K562 (cell line): ENCODE measurements at regions not wholly inside any gene's neighbourhood (a gene's known extent, or its start where the extent isn't known, plus 50 kb on each side); places are given as distances from the start of the nearest gene placed in this dataset.

Source experiments
- ATAC-seq: fragments of 200-7000 bp; cut with Tn5 transposase; 3 replicates; pipeline ENCODE4 v1.9.1; 2020; ENCODE audit warnings: moderate library complexity
- BruUV-seq: library from RNA; stranded (reverse); fragments of 400-500 nt; replicated peaks from 2 replicates; lab custom pipeline; 2021; lab: Mats Ljungman, UMichigan
- CTCF ChIA-PET: fragments of 300-600 bp; formaldehyde crosslinking; extraction: SDS; loops from one replicate; lab custom pipeline; 2021; ENCODE audit warnings: low intra/inter-chr PET ratio; lab: Yijun Ruan, JAX
- POLR2A ChIA-PET: fragments of 300-600, 350-650 bp; sonication (Branson Sonifier 250); formaldehyde crosslinking; extraction: SDS; loops from one replicate; lab custom pipeline; 2021; ENCODE audit warnings: antibody characterized with exemption, inconsistent platforms; lab: Yijun Ruan, JAX
- DNase-seq, 4 experiments: peaks; one replicate each; pipeline versions ENCODE4 v3.0.0 to v3.0.0-alpha.2; 2011 to 2018; ENCODE audit warnings: low spot score in 3 of 4, mixed read lengths in 3 of 4; ENCODE audit errors: extremely low read depth in 1 of 4
- FAIRE-seq: peaks from 2 replicates; lab custom pipeline; 2011; peaks lifted over from hg19 to GRCh38; lab: Jason Lieb, UNC
- H2AFZ ChIP-seq: 2 replicates; pipeline ENCODE4 v1.6.0; 2011; ENCODE audit warnings: low read depth, low read length, control low read depth, inconsistent platforms
- H3K27ac ChIP-seq: fragments of 200-600 bp; 3 replicates; pipeline ENCODE4 v1.8.0; 2011; ENCODE audit warnings: low read depth, mild to moderate bottlenecking, control low read depth, inconsistent platforms, low read length, moderate library complexity, mixed read lengths; ENCODE audit errors: extremely low read depth
- H3K27me3 ChIP-seq, 2 experiments: fragments of 300-600 bp in 1 of 2; 2 replicates in 1 of 2; 3 replicates in 1 of 2; pipeline versions ENCODE4 v1.6.0 to v1.8.0; 2011; ENCODE audit warnings: inconsistent platforms in 2 of 2, low read length in 2 of 2, mild to moderate bottlenecking in 1 of 2, mixed read lengths in 1 of 2, moderate library complexity in 1 of 2; ENCODE audit not compliant: control insufficient read depth in 2 of 2, insufficient read depth in 2 of 2
- H3K36me3 ChIP-seq: fragments of 300-600 bp; 3 replicates; pipeline ENCODE4 v1.8.0; 2011; ENCODE audit warnings: mild to moderate bottlenecking, low read length, inconsistent platforms; ENCODE audit not compliant: control insufficient read depth, insufficient read depth
- H3K4me1 ChIP-seq, 2 experiments: fragments of 200-600 bp in 1 of 2; replicated peaks in 1 of 2; 2 replicates in 1 of 2; 3 replicates in 1 of 2; pipeline versions ENCODE4 v1.5.1 to v1.8.0; 2011; ENCODE audit warnings: inconsistent platforms in 2 of 2, low read length in 2 of 2, mild to moderate bottlenecking in 1 of 2, mixed read lengths in 1 of 2, moderate library complexity in 1 of 2; ENCODE audit not compliant: control insufficient read depth in 2 of 2, insufficient read depth in 2 of 2
- H3K4me2 ChIP-seq: 2 replicates; pipeline ENCODE4 v1.6.1; 2011; ENCODE audit warnings: low read length, control low read depth, inconsistent platforms, mixed read lengths; ENCODE audit not compliant: insufficient read depth
- H3K4me3 ChIP-seq: fragments of 200-600 bp; sonication (generic), shearing (Covaris generic); 2 replicates; pipeline ENCODE4 v1.5.1; 2016; ENCODE audit warnings: control low read depth, inconsistent platforms
- H3K79me2 ChIP-seq: fragments of 200-600 bp; 3 replicates; pipeline ENCODE4 v1.8.0; 2011; ENCODE audit warnings: low read length, inconsistent platforms; ENCODE audit not compliant: control insufficient read depth, insufficient read depth
- H3K9ac ChIP-seq, 2 experiments: 2 replicates each; pipeline versions ENCODE4 v1.6.0 to v1.6.1; 2011; ENCODE audit warnings: low read depth in 2 of 2, low read length in 2 of 2, control low read depth in 1 of 2, inconsistent platforms in 1 of 2, mild to moderate bottlenecking in 1 of 2, mixed read lengths in 1 of 2; ENCODE audit not compliant: insufficient read depth in 1 of 2
- H3K9me1 ChIP-seq: one replicate; pipeline ENCODE4 v1.6.0; 2011; ENCODE audit warnings: inconsistent platforms, mild to moderate bottlenecking, low read length, moderate library complexity; ENCODE audit not compliant: control insufficient read depth, insufficient read depth
- H3K9me3 ChIP-seq: replicated peaks from 2 replicates; pipeline ENCODE4 v1.5.1; 2011; ENCODE audit warnings: low read depth, low read length, inconsistent platforms; ENCODE audit not compliant: control insufficient read depth, insufficient read depth
- H4K20me1 ChIP-seq: replicated peaks from 2 replicates; pipeline ENCODE4 v1.6.1; 2011; ENCODE audit warnings: low read length, inconsistent platforms, mixed read lengths; ENCODE audit not compliant: control insufficient read depth, insufficient read depth
- CBX1 ChIP-seq: sonication (generic); IDR thresholded peaks from 2 replicates; pipeline ENCODE4 v1.6.1; 2016; ENCODE audit warnings: antibody characterized with exemption, low read depth, mild to moderate bottlenecking
- CXXC5 ChIP-seq: fragments of 250-450 bp; sonication (Bioruptor Pico); IDR thresholded peaks from 2 replicates; pipeline ENCODE4 v1.8.0; 2022; ENCODE audit warnings: inconsistent platforms, mild to moderate bottlenecking, moderate library complexity
- FOSL1 ChIP-seq: fragments of 200-800 bp; sonication (Bioruptor generic); conservative IDR thresholded peaks from 2 replicates; pipeline ENCODE4 v1.6.1; 2016; ENCODE audit warnings: missing genetic modification characterization, missing compliant biosample characterization
- KAT7 ChIP-seq: sonication (generic); formaldehyde crosslinking; IDR thresholded peaks from 2 replicates; pipeline ENCODE4 v1.8.0; 2022; ENCODE audit warnings: missing genetic modification reagents, mild to moderate bottlenecking, borderline replicate concordance
- KDM2B ChIP-seq: fragments of 250-450 bp; sonication (Bioruptor Pico); IDR thresholded peaks from 2 replicates; pipeline ENCODE4 v1.8.0; 2021; ENCODE audit warnings: mild to moderate bottlenecking, moderate library complexity
- MTA3 ChIP-seq: fragments of 450-650 bp; formaldehyde crosslinking; IDR thresholded peaks from 2 replicates; pipeline ENCODE4 v1.6.1; 2017; ENCODE audit warnings: mild to moderate bottlenecking, borderline replicate concordance
- NFYB ChIP-seq: IDR thresholded peaks from 2 replicates; pipeline ENCODE4 v1.6.1; 2011; ENCODE audit warnings: mild to moderate bottlenecking, moderate library complexity; ENCODE audit not compliant: insufficient read length; ENCODE audit errors: extremely low read depth
- SMAD4 ChIP-seq: fragments of 250-450 bp; sonication (Bioruptor Pico); conservative IDR thresholded peaks from 2 replicates; pipeline ENCODE4 v1.8.0; 2021; ENCODE audit warnings: inconsistent platforms, mild to moderate bottlenecking, moderate library complexity
- SMC3 ChIP-seq: conservative IDR thresholded peaks from 2 replicates; pipeline ENCODE4 v1.6.1; 2011; ENCODE audit warnings: low read depth, low read length, improper control_type of control experiment; ENCODE audit not compliant: insufficient read depth
- TAF15 ChIP-seq: fragments of 200-400 bp; formaldehyde crosslinking; IDR thresholded peaks from 2 replicates; pipeline ENCODE4 v1.6.1; 2017; ENCODE audit warnings: mild to moderate bottlenecking, low read depth, low read length, moderate library complexity
- ZNF354B ChIP-seq: fragments of 250-450 bp; sonication (Bioruptor Pico); IDR thresholded peaks from 2 replicates; pipeline ENCODE4 v1.4.0; 2020
- ZNF507 ChIP-seq: conservative IDR thresholded peaks from 2 replicates; pipeline ENCODE4 v1.6.1; 2017; ENCODE audit warnings: missing genetic modification characterization, missing compliant biosample characterization
- ZNF76 ChIP-seq: fragments of 250-450 bp; sonication (Bioruptor Pico); IDR thresholded peaks from 2 replicates; pipeline ENCODE4 v1.4.0; 2020; ENCODE audit warnings: mild to moderate bottlenecking, moderate library complexity, borderline replicate concordance
- WGBS: fragments of 100-300 bp; shearing (Covaris generic); methylation state at CpG from one replicate; pipeline ENCODE4 v1.1.6; 2016; ENCODE audit warnings: low coverage, mixed read lengths; ENCODE audit not compliant: insufficient coverage; ENCODE audit errors: missing lambda C conversion rate; 5-methylcytosine and 5-hydroxymethylcytosine counted together
- in situ Hi-C: fragments of 300-500 bp; cut with MboI; formaldehyde crosslinking; loops from 4 replicates; pipeline ENCODE4 v1.15.0; 2018; ENCODE audit warnings: inconsistent platforms, mixed read lengths
- intact Hi-C: fragments of 100-400 bp; cut with micrococcal nuclease; formaldehyde crosslinking; loops from 2 replicates; pipeline ENCODE4 v1.14.2; 2022
- TF ChIP-seq, protein P1 (sequence below): fragments of 450-650 bp; IDR thresholded peaks from one replicate; pipeline ENCODE4 v1.6.1; 2018; ENCODE audit warnings: mild to moderate bottlenecking, moderate library complexity; ENCODE audit not compliant: partially characterized antibody
- TF ChIP-seq, protein P2 (sequence below), 2 experiments: fragments of 200-800 bp in 1 of 2; sonication (Bioruptor generic) in 1 of 2; sonication (generic) in 1 of 2; formaldehyde crosslinking in 1 of 2; IDR thresholded peaks in 1 of 2; conservative IDR thresholded peaks in 1 of 2; 2 replicates each; pipeline versions ENCODE4 v1.5.0 to v1.6.1; 2016 to 2020; ENCODE audit warnings: missing compliant biosample characterization in 1 of 2, missing genetic modification characterization in 1 of 2, missing genetic modification reagents in 1 of 2

DNA sequence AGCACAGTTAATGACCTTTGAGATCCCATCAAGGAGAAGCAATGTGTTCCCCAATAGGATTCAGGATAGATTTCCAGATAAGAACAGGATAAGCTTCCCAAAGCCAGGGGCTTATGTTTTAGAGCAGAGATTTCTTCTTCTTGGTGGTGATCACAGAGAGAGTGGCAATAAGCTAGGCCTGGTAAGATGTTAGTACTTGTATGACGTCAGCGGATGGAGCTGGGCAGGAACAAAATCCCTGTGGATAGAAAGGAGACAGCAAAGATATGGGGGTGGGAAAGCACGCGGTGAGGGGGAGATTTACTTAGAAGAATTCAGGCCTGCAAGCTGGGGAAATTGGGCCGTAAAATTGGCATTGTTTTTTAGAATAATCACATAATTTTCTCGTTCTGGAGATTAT lies 323.0 kb downstream of the MTX2 start:
- in situ Hi-C loops: no loop called here
- H3K79me2 ChIP-seq: no peaks in the 10 kb centered on the region
- H3K4me1 ChIP-seq: no peaks in the 10 kb centered on the region
- ChIA-PET CTCF (no interaction called here), POLR2A (no interaction called here)
- H4K20me1 ChIP-seq: no peaks in the 10 kb centered on the region
- DNase-seq (no peak), ATAC-seq (no peak), FAIRE-seq (no peak)
- no peak overlapping the region for H3K27ac ChIP-seq
- H2AFZ ChIP-seq: no peak overlapping the region
- intact Hi-C loops: no loop called here
- H3K27me3 ChIP-seq: no peaks in the 10 kb centered on the region; a peak in 1 of 5 replicates
- H3K4me2 ChIP-seq: no peak overlapping the region
- H3K9me1 ChIP-seq: no peaks in the 10 kb centered on the region
- no TSS peak for BruUV-seq
- no peaks in the 10 kb centered on the region for H3K36me3 ChIP-seq
- no peak overlapping the region for H3K9ac ChIP-seq
- TF ChIP-seq SMAD4 (CRISPR knock-in tag) (no peak), KDM2B (no peak), ZNF76 (CRISPR knock-in tag) (no peak), MTA3 (no peak), CBX1 (no peak)
- TF ChIP-seq, all 486 proteins: peak for 0
- H3K4me3 ChIP-seq: no peak overlapping the region
- 0% methylated on average over 6 of the region's 6 CpGs for WGBS
- H3K9me3 ChIP-seq: no peaks in the 10 kb centered on the region

DNA sequence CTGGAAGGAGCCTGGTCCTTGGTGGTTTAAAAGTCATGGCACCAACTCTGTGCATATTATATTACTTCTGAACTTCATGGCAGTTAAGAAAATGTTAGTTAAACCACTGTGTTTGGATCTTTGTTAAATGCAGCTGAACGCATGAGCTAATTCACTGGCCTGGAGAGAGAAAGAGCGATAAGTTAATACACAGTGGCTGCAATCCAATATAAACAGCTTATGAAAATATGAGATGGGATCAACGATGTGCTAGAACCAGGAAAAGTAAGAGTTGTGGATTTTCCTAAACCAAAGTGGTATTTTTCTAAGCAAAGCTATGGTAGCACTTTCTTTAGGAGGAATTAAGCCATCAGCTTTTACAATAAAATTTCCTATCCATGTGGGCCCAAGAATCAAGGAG lies 326.7 kb downstream of the MTX2 start:
- Histone ChIP-seq H3K79me2 (no peaks in the 10 kb centered on the region), H4K20me1 (no peaks in the 10 kb centered on the region), H3K4me1 (no peaks in the 10 kb centered on the region), H3K36me3 (no peaks in the 10 kb centered on the region), H3K4me3 (no peak overlapping the region), H3K9me3 (no peaks in the 10 kb centered on the region), H3K9ac (no peak overlapping the region), H3K27ac (no peak overlapping the region), H3K4me2 (no peak overlapping the region), H2AFZ (no peak overlapping the region), H3K27me3 (no peaks in the 10 kb centered on the region; a peak in 2 of 5 replicates), H3K9me1 (no peaks in the 10 kb centered on the region)
- no TSS peak for BruUV-seq
- DNase-seq (no peak), FAIRE-seq (no peak), ATAC-seq (no peak)
- ChIA-PET CTCF (no interaction called here), POLR2A (interaction anchor here (1.3 kb wide), 1 partner anchor 9 kb away, joined by 5 read pairs; no protein-coding TSS in a partner anchor)
- intact Hi-C loops (no loop called here), in situ Hi-C loops (no loop called here)
- WGBS: 0% methylated on average over 3 of the region's 3 CpGs
- TF ChIP-seq CXXC5: no peak
- TF ChIP-seq FOSL1 (tag): no peak
- TF ChIP-seq ZNF354B (CRISPR knock-in tag): no peak
- TF ChIP-seq, protein P1, sequence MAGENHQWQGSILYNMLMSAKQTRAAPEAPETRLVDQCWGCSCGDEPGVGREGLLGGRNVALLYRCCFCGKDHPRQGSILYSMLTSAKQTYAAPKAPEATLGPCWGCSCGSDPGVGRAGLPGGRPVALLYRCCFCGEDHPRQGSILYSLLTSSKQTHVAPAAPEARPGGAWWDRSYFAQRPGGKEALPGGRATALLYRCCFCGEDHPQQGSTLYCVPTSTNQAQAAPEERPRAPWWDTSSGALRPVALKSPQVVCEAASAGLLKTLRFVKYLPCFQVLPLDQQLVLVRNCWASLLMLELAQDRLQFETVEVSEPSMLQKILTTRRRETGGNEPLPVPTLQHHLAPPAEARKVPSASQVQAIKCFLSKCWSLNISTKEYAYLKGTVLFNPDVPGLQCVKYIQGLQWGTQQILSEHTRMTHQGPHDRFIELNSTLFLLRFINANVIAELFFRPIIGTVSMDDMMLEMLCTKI: no peak
- no peak for TF ChIP-seq TAF15
- TF ChIP-seq ZNF507 (tag): no peak
- no peak for TF ChIP-seq KAT7 (CRISPR knock-in tag)
- TF ChIP-seq, protein P2, sequence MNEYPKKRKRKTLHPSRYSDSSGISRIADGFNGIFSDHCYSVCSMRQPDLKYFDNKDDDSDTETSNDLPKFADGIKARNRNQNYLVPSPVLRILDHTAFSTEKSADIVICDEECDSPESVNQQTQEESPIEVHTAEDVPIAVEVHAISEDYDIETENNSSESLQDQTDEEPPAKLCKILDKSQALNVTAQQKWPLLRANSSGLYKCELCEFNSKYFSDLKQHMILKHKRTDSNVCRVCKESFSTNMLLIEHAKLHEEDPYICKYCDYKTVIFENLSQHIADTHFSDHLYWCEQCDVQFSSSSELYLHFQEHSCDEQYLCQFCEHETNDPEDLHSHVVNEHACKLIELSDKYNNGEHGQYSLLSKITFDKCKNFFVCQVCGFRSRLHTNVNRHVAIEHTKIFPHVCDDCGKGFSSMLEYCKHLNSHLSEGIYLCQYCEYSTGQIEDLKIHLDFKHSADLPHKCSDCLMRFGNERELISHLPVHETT (CRISPR knock-in tag; conservative IDR thresholded peaks at IDR 0.05 in 1 of 2, IDR thresholded peaks at IDR 0.05 in 1 of 2): no peak
- TF ChIP-seq NFYB: no peak
- TF ChIP-seq SMC3: no peak
